ENCODE measurements at regions not wholly inside any gene's neighbourhood (a gene's known extent, or its start where the extent isn't known, plus 50 kb on each side); places are given as distances from the start of the nearest gene placed in this dataset.

- TF ChIP-seq CTCF (IDR thresholded peaks at IDR 0.05 in 4 of 5, conservative IDR thresholded peaks at IDR 0.05 in 1 of 5) (no peak), POLR2A (IDR thresholded peaks at IDR 0.05) (no peak)
These were observed 876.8 kb upstream of the WWC1 start for GRCh38 chr5:167414611-167415010.

All from gastrocnemius medialis (tissue), 4 donors.